C4-2B (cell line): ENCODE measurements at regions not wholly inside any gene's neighbourhood (a gene's known extent, or its start where the extent isn't known, plus 50 kb on each side); places are given as distances from the start of the nearest gene placed in this dataset.

ENCODE experiments used
- CTCF ChIP-seq: fragments of 450-650 bp; conservative IDR thresholded peaks from 2 replicates; pipeline ENCODE4 v1.5.1; 2017; ENCODE audit warnings: mild to moderate bottlenecking
- ZFX ChIP-seq: fragments of 450-650 bp; IDR thresholded peaks from 2 replicates; pipeline ENCODE4 v1.6.1; 2017

GRCh38 chr1:199085903-199086302 is 447.1 kb downstream of the PTPRC start:
- TF ChIP-seq CTCF (no peak), ZFX (no peak)
